ENCODE measurements at regions not wholly inside any gene's neighbourhood (a gene's known extent, or its start where the extent isn't known, plus 50 kb on each side); places are given as distances from the start of the nearest gene placed in this dataset.

DNA sequence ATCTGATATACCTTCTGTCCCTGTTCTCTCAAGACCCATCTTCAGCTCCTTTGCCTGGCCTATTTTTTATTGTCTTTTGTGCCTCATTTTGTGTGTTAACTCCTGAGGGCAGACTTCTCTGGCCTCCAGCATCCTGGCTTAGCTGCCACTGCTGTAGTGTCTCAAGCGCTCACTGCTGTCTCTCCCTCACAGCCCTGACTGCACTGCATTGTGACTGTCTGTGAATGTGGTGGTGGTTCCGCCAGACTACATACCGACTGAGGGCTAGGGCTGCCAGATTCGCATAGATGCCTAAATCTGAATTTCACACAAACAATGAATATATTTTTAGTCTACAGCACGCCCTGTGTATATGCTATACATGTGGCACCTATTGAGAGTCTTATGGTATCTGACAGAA, 1088.9 kb upstream of the TMEM132C start:
- no peak overlapping the region for H3K4me3 ChIP-seq
- no peaks in the 10 kb centered on the region for H3K4me1 ChIP-seq
- DNase-seq, result no peak
- no peak overlapping the region for H3K27ac ChIP-seq
- intact Hi-C loops (cut with DNase I), result no loop called here
- no peak for ATAC-seq
- no peak for TF ChIP-seq POLR2A (IDR thresholded peaks at IDR 0.05)
- 79 to 89% (median 82%) methylated on average over 5 of the region's 5 CpGs for WGBS, 4 donors
- no peaks in the 10 kb centered on the region for H3K27me3 ChIP-seq
- no peaks in the 10 kb centered on the region for H3K36me3 ChIP-seq
- H3K9me3 ChIP-seq, result peaks cover 0 to 22% (median 14%) of the 10 kb centered on the region in 12 donors

DNA sequence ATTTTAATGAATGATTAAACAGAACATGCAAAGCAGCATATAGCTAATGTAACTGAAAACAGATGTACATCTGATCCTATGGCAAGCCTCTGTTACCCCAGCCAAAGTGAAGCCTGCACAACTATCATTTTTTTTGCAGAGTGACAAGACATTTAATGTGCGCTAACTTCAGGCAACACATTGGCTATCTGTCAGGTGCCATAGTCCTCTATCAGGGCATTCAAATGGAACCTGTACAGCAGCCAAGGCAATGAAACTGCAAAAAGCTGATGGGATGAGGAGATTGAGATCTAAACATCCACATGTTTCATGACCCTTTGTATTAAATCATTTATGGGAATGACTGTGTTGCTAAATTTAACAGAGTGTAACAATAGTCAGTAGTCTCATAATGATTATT, 1088.5 kb upstream of the TMEM132C start:
- DNase-seq (no peak), ATAC-seq (no peak)
- TF ChIP-seq, protein P1, sequence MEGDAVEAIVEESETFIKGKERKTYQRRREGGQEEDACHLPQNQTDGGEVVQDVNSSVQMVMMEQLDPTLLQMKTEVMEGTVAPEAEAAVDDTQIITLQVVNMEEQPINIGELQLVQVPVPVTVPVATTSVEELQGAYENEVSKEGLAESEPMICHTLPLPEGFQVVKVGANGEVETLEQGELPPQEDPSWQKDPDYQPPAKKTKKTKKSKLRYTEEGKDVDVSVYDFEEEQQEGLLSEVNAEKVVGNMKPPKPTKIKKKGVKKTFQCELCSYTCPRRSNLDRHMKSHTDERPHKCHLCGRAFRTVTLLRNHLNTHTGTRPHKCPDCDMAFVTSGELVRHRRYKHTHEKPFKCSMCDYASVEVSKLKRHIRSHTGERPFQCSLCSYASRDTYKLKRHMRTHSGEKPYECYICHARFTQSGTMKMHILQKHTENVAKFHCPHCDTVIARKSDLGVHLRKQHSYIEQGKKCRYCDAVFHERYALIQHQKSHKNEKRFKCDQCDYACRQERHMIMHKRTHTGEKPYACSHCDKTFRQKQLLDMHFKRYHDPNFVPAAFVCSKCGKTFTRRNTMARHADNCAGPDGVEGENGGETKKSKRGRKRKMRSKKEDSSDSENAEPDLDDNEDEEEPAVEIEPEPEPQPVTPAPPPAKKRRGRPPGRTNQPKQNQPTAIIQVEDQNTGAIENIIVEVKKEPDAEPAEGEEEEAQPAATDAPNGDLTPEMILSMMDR (IDR thresholded peaks at IDR 0.05), result no peak
- TF ChIP-seq POLR2A (IDR thresholded peaks at IDR 0.05), result no peak
- Histone ChIP-seq H3K36me3 (no peaks in the 10 kb centered on the region), H3K27ac (no peak overlapping the region), H3K4me3 (no peak overlapping the region), H3K9me3 (peaks cover 0 to 22% (median 14%) of the 10 kb centered on the region in 12 donors), H3K4me1 (no peaks in the 10 kb centered on the region), H3K27me3 (no peaks in the 10 kb centered on the region)
- intact Hi-C loops (cut with DNase I), result no loop called here
- WGBS, 4 donors, result 90 to 100% (median 99%) methylated on average over 1 of the region's 1 CpG

GRCh38 chr12:127179176-127179575, 1087.8 kb upstream of the TMEM132C start:
- Histone ChIP-seq H3K4me3 (no peak overlapping the region), H3K9me3 (peaks cover 0 to 22% (median 14%) of the 10 kb centered on the region in 12 donors), H3K36me3 (no peaks in the 10 kb centered on the region), H3K27me3 (no peaks in the 10 kb centered on the region), H3K27ac (no peak overlapping the region), H3K4me1 (no peaks in the 10 kb centered on the region)
- 65 to 71% (median 67%) methylated on average over 6 of the region's 6 CpGs for WGBS, 4 donors
- DNase-seq (no peak), ATAC-seq (peak in 1 of 4 donors; percentile 28)
- TF ChIP-seq, protein P1 (IDR thresholded peaks at IDR 0.05), result no peak
- no peak for TF ChIP-seq POLR2A (IDR thresholded peaks at IDR 0.05)
- intact Hi-C loops (cut with DNase I), result no loop called here

- H3K9me3 ChIP-seq, result peaks cover 0 to 13% (median 6%) of the 10 kb centered on the region in 12 donors
- no peaks in the 10 kb centered on the region for H3K27me3 ChIP-seq
- no peaks in the 10 kb centered on the region for H3K4me1 ChIP-seq
- DNase-seq (no peak), ATAC-seq (no peak)
- no peaks in the 10 kb centered on the region for H3K36me3 ChIP-seq
- intact Hi-C loops (cut with DNase I), result no loop called here
- TF ChIP-seq, protein P1 (IDR thresholded peaks at IDR 0.05), result no peak
- TF ChIP-seq POLR2A (IDR thresholded peaks at IDR 0.05), result no peak
- H3K27ac ChIP-seq, result no peak overlapping the region
- no peak overlapping the region for H3K4me3 ChIP-seq
- 85 to 93% (median 89%) methylated on average over 6 of the region's 6 CpGs for WGBS, 4 donors
These were observed 1085.0 kb upstream of the TMEM132C start for GRCh38 chr12:127182018-127182417.

- Histone ChIP-seq H3K4me3 (no peak overlapping the region), H3K27ac (no peak overlapping the region), H3K27me3 (peaks cover 0 to 3% (median 0%) of the 10 kb centered on the region in 9 donors), H3K9me3 (peaks cover 0 to 7% (median 0%) of the 10 kb centered on the region in 12 donors), H3K4me1 (no peaks in the 10 kb centered on the region), H3K36me3 (no peaks in the 10 kb centered on the region)
- DNase-seq, result no peak
- WGBS, 4 donors, result 88 to 94% (median 90%) methylated on average over 1 of the region's 1 CpG
- intact Hi-C loops (cut with DNase I), result no loop called here
- TF ChIP-seq, protein P1 (IDR thresholded peaks at IDR 0.05), result no peak
- no peak for TF ChIP-seq POLR2A (IDR thresholded peaks at IDR 0.05)
- ATAC-seq, result no peak
These were observed 1077.0 kb upstream of the TMEM132C start for GRCh38 chr12:127189992-127190391.

All from heart left ventricle (tissue), 16 donors.